Stimulated activated CD4-positive, alpha-beta T cell treated with anti-CD3 and anti-CD28 coated beads, Interleukin-1b, Interleukin-23, amount 100 ng/mL, for 48 hours (primary cell): ENCODE measurements at regions not wholly inside any gene's neighbourhood (a gene's known extent, or its start where the extent isn't known, plus 50 kb on each side); places are given as distances from the start of the nearest gene placed in this dataset.

Source experiments
- DNase-seq: peaks from one replicate; pipeline ENCODE4 v3.0.0-alpha.2; 2020

DNA sequence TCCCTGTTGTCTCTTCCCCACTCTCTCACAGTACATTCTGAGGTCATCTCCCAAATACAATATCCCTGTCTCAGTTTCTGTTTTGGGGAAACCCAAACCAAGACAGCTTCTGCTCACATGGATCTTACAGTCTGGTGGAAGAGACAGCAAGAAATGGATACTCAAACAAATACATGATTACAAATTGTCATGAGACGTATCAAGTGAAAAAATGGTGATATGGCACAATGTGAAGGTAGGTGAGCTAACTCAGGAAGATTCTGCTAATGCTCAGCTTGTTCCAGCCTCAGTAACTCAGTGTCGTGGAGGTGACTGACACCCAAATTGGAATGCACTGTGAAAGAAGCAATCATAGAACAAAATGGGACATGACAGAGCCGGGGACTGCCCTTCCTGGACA lies 68.3 kb downstream of the CHST1 start:
- no peak for DNase-seq

DNA sequence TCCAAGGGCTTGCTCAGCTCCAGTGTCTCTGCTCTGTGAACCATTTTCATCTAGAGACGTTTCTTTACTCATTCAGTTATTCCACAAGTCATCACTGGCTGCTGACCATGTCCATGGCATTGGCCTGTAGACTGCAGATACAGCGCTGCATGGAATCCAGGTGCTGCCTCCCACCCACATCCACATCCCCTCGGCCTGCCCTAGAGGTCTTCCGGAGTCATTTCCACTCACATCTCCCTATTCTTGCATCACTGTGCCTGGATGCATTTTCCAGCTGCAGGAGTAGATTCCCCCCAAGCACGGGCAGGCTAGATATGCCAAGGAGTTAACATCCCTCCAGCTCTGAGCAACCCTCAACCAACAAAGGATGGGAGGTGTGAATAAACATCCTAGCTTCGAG lies 68.9 kb downstream of the CHST1 start:
- DNase-seq, result no peak

DNA sequence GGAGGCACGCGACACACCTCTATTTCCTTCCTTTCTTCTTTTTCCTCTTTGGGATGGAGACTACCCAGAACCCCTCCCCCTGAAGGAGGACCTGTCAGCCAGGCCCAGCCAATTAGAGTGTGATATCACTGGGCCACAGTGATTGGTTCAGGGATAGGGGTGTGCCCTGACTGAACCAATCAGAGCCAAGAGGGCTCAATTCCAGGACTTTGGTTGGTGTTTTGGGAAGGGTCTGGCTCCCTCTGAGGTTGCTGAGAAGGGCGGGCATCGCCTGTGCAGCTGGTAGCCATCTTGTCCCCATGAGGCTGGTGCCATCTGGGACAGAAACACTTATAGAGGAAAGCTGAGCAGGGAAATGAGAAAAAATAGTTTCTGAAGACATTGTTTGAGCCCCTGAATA lies 71.4 kb downstream of the CHST1 start:
- no peak for DNase-seq

- DNase-seq, result no peak
Observed at GRCh38 chr11:45592636-45593035, 72.8 kb downstream of the CHST1 start.

GRCh38 chr11:45590743-45591142 lies 74.7 kb downstream of the CHST1 start:
- DNase-seq, result no peak

- no peak for DNase-seq
Observed at GRCh38 chr11:45585205-45585604, 80.2 kb downstream of the CHST1 start.

DNA sequence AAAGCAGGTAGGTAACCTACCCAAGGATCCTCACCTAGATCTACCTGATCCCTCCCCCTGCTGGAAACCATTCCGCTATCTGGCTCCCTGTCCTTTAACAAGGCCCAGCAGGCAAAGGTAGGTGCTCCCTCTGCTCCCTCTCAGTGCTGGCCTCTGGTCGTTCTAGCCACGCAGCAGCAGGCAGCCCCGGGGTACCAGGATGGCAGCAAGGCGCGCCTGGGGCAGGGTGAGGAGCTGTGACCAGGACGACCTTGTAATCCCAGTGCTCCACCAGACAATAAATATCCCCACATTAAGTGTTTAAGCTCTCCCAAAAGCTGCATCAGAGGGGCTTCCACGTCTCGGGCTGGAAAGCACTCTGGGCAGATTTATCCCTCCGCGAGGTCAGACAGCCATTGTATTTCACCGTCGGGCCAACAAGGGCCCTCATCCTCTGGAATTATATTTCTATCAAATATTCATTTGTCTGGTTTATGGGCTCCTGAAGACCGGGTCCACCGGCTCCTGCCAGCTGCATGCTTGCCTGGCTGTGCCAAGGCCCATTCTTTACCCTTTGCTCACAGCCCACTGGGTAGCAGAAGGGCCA lies 81.3 kb downstream of the CHST1 start:
- DNase-seq, result no peak

DNA sequence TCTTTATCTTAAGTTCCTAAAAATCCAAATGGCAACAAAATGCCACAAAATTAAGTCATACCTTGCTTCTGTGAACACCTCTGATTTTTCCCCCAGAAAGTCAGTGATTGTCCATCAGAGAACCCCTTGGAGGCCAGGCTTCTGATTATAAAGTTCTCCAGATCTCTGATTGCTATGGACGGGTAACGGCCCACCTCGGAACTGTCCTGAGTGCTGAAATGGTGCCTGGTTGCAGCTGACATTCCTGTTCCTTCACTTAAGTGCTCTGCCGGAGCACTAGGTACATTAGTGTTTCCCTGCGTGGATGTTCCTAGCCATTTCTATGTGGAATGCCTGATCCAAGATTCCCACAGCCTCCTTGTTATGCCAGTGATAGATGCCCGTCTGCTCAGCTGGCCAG lies 85.0 kb downstream of the CHST1 start:
- no peak for DNase-seq

GRCh38 chr11:45578316-45578715 lies 87.1 kb downstream of the CHST1 start:
- DNase-seq, result no peak

DNA sequence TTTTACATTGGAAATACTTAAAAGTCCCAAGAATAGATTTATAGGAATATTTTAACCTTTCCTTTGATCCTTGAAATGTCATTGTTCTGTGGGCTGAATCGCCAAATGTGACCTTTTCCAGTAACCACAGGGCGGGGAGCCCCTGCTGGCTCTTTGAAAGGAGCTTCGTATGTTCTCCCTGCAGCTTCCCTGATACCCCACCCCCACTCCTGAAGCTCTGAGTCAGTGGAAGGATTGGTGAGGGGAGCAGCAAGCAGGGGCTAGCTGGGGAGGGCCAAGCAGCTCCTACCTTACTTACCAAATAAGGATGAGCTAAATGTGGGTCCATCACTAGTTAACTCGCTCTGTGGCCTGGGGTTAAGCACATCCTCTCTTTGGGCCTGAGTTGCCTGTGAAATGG lies 87.7 kb downstream of the CHST1 start:
- DNase-seq, result no peak

DNA sequence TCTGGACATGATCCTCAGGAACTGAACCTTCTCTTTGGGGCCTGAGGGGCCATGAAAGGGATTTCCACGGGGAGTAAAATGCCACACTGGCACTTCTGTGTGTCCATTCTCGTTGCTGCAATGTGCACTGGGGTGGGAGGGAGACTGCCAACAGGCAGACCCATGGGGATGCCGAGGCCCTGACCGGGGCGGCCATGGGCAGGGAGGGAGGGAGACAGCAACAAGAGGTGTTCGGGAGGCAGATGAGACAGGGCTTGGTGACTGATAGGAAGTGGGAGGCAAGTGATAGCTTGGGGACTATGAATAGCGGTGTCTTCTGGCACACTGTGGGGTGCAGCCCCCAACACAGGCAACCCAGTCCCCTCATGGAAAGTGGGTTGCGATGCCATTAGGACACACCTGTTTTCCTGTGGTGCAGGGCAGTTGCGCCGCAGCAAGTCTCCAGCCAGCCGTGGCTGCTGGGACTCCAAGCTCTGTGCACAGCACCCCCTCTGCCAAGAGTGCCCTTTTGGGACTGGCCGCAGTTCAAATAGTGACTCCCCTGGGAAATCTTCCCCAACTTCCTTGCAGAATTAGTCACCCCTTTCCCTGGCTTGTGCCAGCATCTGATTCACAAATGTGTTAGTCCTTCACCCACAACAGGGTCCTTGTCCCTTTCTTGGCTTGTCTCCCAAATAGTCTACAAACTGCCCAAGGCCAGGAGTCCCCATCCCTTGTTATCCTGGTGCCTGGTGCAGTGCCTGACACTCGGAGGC lies 88.8 kb downstream of the CHST1 start:
- no peak for DNase-seq

GRCh38 chr11:45573728-45574127 lies 91.7 kb downstream of the CHST1 start:
- DNase-seq, result no peak

GRCh38 chr11:45572354-45573123 lies 92.9 kb downstream of the CHST1 start:
- DNase-seq, result no peak

GRCh38 chr11:45569776-45570175 lies 95.6 kb downstream of the CHST1 start:
- DNase-seq, result no peak

DNA sequence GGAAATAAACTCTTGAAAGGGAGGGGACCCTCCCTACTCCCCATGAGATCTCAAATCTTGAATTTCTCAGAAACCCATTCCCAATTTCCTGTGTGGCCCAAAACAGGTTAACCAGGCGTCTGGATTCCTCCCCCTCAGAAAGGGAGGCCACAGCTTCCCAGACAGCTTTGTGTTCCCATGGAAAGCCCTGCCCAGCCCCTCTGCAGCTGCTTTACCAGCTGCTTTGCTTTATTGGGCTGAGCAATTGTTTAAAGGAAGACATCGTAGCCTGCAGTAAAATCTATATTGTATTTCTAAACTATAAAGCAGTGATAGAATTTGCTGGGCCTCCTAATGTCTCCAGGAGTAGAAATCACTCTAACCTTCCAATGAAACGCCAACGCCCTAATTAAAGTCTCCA lies 97.4 kb downstream of the CHST1 start:
- no peak for DNase-seq

- DNase-seq, result no peak
Observed at GRCh38 chr11:45565446-45565988, 99.9 kb downstream of the CHST1 start.

DNA sequence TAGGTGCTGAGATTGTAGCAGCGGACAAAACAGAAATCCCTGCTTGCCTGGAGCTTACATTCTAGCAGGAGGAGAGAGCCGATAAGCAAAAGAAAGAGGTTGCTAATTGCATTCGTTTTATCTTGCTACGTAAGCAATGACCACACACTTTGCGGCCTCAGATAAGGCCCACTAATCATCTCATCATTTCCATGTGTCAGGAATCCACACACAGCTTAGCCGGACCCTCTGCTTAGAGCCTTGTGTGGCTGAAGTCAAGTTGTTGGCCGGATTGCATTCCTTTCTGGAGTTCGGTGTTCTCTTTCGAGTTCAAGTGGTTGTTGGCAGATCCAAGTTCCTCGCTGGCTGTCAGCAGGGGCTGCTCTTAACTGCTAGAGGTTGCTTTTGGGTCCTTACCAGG lies 101.6 kb downstream of the CHST1 start:
- no peak for DNase-seq

- DNase-seq, result no peak
Observed at GRCh38 chr11:45563171-45563570, 102.3 kb downstream of the CHST1 start.

DNA sequence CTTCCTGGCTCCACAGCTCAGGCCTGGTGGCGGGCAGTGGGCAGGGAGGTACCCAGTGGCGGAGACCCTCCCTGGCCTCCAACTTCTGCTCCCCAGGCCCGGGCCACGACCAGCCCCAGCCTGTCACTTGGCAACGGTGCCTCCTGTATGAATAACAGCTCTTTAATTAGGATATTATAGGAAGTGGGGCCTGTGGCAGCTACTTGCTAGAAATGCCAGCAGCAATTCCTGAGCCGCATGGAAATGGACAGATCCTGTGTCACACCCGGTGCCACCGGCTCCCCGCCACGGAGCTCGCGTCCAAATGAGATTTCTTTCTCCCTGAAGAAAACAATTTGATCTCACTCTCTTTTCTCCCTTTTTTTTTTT lies 104.5 kb downstream of the CHST1 start:
- no peak for DNase-seq

- no peak for DNase-seq
Observed at GRCh38 chr11:45560155-45560912, 105.1 kb downstream of the CHST1 start.

DNA sequence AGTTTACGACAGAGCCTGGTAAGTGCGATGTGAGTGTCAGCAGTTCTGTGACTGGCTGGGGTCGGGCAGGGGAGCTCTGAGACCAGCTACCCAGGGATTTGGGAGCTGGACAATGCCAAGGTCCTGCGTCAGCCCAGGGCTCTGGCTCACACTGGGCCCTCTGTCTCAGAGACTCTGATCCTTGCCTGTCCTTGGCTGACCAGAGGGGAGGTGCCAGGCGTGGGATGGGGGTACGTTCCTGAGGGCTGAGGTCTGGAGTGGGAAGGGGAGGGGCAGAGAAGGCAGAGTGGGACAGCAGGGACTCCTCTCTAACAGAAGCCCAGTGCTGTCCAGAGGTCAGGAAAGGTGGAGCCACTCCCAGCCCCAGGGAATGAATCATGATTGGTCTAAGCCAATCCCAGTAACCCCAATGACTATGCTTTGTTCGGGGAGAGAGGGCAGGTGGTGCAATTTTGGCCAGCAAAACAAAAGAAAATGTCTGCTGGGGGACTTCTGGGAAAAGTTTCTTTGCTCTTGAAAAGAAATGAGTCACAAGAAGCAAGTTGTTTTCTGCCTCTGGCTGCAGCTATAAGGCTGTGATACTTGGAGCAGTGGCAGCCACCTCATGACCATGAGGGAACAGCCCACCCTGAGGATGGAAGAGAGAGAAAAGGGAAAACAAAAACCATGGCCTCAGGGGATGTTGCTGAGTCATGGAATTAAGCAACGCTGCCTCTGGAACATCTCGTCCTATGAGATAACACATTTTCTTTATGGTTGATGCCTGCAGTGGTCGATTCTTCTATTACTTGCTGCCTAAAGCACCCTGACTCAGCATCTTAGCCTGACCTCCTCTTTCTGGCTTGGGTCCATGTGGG lies 108.3 kb downstream of the CHST1 start:
- no peak for DNase-seq
